ENCODE measurements at regions not wholly inside any gene's neighbourhood (a gene's known extent, or its start where the extent isn't known, plus 50 kb on each side); places are given as distances from the start of the nearest gene placed in this dataset.

GRCh38 chr5:18403941-18404438 is 769.7 kb downstream of the TAF11L14 start:
- H3K27me3 ChIP-seq (replicated peaks): no peaks in the 10 kb centered on the region
- H3K36me3 ChIP-seq (replicated peaks): no peaks in the 10 kb centered on the region
- no peak for DNase-seq
- in situ Hi-C loops (cut with HindIII; ENCODE audit: low pct_ligation_motif_present, low sequenced_read_pairs): no loop called here
- no peak for TF ChIP-seq CTCF (IDR thresholded peaks at IDR 0.05; ENCODE audit: low read depth, low read length, missing control alignments)
- no peak overlapping the region for H3K27ac ChIP-seq
- no peak overlapping the region for H3K4me3 ChIP-seq (ENCODE audit: low read depth, low read length)

GRCh38 chr5:18420711-18421110 is 786.5 kb downstream of the TAF11L14 start:
- no peak for TF ChIP-seq CTCF (IDR thresholded peaks at IDR 0.05; ENCODE audit: low read depth, low read length, missing control alignments)
- Histone ChIP-seq H3K4me3 (ENCODE audit: low read depth, low read length) (no peak overlapping the region), H3K27ac (no peak overlapping the region), H3K27me3 (replicated peaks) (no peaks in the 10 kb centered on the region), H3K36me3 (replicated peaks) (no peaks in the 10 kb centered on the region)
- in situ Hi-C loops (cut with HindIII; ENCODE audit: low pct_ligation_motif_present, low sequenced_read_pairs): no loop called here
- DNase-seq: no peak

GRCh38 chr5:18433336-18433735 is 799.1 kb downstream of the TAF11L14 start:
- in situ Hi-C loops (cut with HindIII; ENCODE audit: low pct_ligation_motif_present, low sequenced_read_pairs): no loop called here
- TF ChIP-seq CTCF (IDR thresholded peaks at IDR 0.05; ENCODE audit: low read depth, low read length, missing control alignments): no peak
- no peak for DNase-seq
- Histone ChIP-seq H3K4me3 (ENCODE audit: low read depth, low read length) (no peak overlapping the region), H3K36me3 (replicated peaks) (no peaks in the 10 kb centered on the region), H3K27me3 (replicated peaks) (no peaks in the 10 kb centered on the region), H3K27ac (no peak overlapping the region)

GRCh38 chr5:18438126-18438525 is 803.9 kb downstream of the TAF11L14 start:
- H3K27me3 ChIP-seq (replicated peaks): no peaks in the 10 kb centered on the region
- no peak for TF ChIP-seq CTCF (IDR thresholded peaks at IDR 0.05; ENCODE audit: low read depth, low read length, missing control alignments)
- no peak overlapping the region for H3K27ac ChIP-seq
- H3K36me3 ChIP-seq (replicated peaks): no peaks in the 10 kb centered on the region
- no peak for DNase-seq
- H3K4me3 ChIP-seq (ENCODE audit: low read depth, low read length): no peak overlapping the region
- in situ Hi-C loops (cut with HindIII; ENCODE audit: low pct_ligation_motif_present, low sequenced_read_pairs): no loop called here

- in situ Hi-C loops (cut with HindIII; ENCODE audit: low pct_ligation_motif_present, low sequenced_read_pairs): no loop called here
- no peak overlapping the region for H3K27ac ChIP-seq
These were observed 821.3 kb downstream of the TAF11L14 start for GRCh38 chr5:18455521-18455920.

More at GRCh38 chr5:18455521-18455920, 821.3 kb downstream of the TAF11L14 start:
- Histone ChIP-seq H3K27me3 (replicated peaks) (no peaks in the 10 kb centered on the region), H3K4me3 (ENCODE audit: low read depth, low read length) (no peak overlapping the region), H3K36me3 (replicated peaks) (no peaks in the 10 kb centered on the region)
- DNase-seq: no peak
- no peak for TF ChIP-seq CTCF (IDR thresholded peaks at IDR 0.05; ENCODE audit: low read depth, low read length, missing control alignments)
